C4-2B (cell line): ENCODE measurements at regions not wholly inside any gene's neighbourhood (a gene's known extent, or its start where the extent isn't known, plus 50 kb on each side); places are given as distances from the start of the nearest gene placed in this dataset.

Experiments used
- H3K27ac ChIP-seq: fragments of 450-650 bp; 2 replicates; pipeline ENCODE4 v1.5.1; 2017
- CTCF ChIP-seq: fragments of 450-650 bp; conservative IDR thresholded peaks from 2 replicates; pipeline ENCODE4 v1.5.1; 2017; ENCODE audit warnings: mild to moderate bottlenecking
- ZFX ChIP-seq: fragments of 450-650 bp; IDR thresholded peaks from 2 replicates; pipeline ENCODE4 v1.6.1; 2017

- no peak overlapping the region for H3K27ac ChIP-seq
- no peak for TF ChIP-seq ZFX
- TF ChIP-seq CTCF = no peak
These were observed 857.6 kb upstream of the ID2 start for GRCh38 chr2:7824211-7824610.

GRCh38 chr2:7825591-7826312 lies 856.1 kb upstream of the ID2 start:
- TF ChIP-seq CTCF = no peak
- no peak for TF ChIP-seq ZFX
- no peak overlapping the region for H3K27ac ChIP-seq

- TF ChIP-seq ZFX (no peak), CTCF (no peak)
- no peak overlapping the region for H3K27ac ChIP-seq
These were observed 855.2 kb upstream of the ID2 start for GRCh38 chr2:7826656-7827055.

GRCh38 chr2:7829241-7829640 lies 852.6 kb upstream of the ID2 start:
- TF ChIP-seq CTCF (no peak), ZFX (no peak)

GRCh38 chr2:7830616-7831015 lies 851.2 kb upstream of the ID2 start:
- H3K27ac ChIP-seq = no peak overlapping the region
- TF ChIP-seq ZFX = no peak
- TF ChIP-seq CTCF = no peak

More at GRCh38 chr2:7829241-7829640, 852.6 kb upstream of the ID2 start:
- H3K27ac ChIP-seq = no peak overlapping the region

- TF ChIP-seq ZFX = no peak
- no peak for TF ChIP-seq CTCF
- H3K27ac ChIP-seq = no peak overlapping the region
These were observed 846.7 kb upstream of the ID2 start for GRCh38 chr2:7835151-7835550.

- H3K27ac ChIP-seq = no peak overlapping the region
- no peak for TF ChIP-seq CTCF
- no peak for TF ChIP-seq ZFX
These were observed 845.9 kb upstream of the ID2 start for GRCh38 chr2:7835693-7836680.
